ENCODE measurements at regions not wholly inside any gene's neighbourhood (a gene's known extent, or its start where the extent isn't known, plus 50 kb on each side); places are given as distances from the start of the nearest gene placed in this dataset.
"Not testable (repeated sequence)": the region's sequence is repeated elsewhere in the genome, so short reads cannot be mapped to it uniquely, and the experiment has no call there.

DNA sequence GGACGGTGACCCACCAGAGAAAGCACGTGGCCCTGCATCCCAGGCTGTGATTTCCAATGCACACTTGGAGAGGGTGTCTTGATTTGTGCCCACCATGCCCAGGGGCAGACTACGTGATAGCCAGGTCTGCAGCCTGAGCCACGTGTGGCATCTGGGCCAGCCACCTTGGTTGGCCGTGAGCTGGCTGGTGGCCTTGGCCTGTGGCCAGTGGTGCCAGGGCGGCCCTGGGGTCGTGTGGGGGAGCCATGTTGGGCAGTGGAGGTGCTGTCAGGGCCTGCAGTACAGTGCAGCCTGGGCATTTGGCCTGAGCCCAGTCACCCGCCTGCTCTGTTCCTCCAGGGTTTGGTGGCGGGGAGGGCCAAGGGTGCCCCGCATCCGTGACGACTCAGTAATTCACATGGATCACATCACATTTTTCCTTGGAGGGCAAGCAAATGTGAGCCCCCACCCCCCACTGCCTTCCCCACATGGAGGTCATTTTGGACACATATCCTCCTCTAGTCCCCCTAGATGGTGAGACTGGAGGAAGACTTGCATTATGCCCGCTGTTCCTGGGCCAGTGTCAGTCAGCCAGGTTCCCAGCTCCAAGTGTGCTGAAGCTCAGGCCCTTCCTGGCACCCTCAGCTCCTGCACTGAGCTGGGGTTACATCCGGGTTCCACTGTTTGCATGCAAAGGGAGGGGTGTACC lies 201.4 kb downstream of the UBE3A start:
- no peak for DNase-seq

GRCh38 chr15:25238126-25238525 lies 200.7 kb downstream of the UBE3A start:
- DNase-seq, result no peak

GRCh38 chr15:25238716-25239470 lies 199.9 kb downstream of the UBE3A start:
- DNase-seq, result no peak

DNA sequence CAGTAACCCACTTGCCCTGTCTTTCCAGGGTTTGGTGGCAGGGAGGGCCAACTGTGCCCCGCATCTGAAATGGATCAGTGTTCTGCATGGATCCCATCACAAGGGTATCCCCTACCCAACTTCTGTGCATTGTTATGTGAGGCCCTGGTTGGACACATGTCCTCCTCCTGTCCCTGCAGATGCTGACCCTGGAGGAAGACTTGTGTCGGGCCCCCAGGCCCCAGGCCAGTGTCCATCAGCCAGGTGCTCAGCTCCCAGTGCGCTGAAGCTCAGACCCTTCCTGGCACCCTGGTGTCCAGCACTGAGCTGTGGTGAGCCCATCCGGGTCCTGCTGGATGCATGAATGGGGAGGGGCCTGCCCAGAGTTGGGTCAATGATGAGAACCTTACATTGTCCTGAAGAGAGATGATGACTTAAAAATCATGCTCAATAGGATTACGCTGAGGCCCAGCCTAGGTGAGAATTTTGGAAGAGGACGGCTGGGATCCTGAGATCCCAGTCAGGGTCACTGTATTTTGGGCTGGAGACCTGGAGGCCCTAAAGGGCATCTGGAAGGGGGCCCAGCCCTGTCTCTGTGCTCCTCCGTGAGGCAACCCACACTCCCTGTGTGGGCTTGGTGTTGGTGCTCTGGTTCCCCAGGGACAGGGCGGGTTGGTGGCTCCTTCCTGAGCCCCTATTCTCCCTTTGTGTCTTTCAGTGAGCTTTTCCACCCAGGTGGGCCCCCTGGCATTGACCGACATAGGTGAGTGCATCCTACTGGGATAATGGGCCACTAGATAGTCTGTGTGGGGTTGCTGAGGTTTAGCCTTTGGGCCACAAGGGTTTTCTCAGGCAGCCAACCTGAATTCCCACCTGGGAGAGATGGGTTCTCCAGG lies 199.1 kb downstream of the UBE3A start:
- no peak for DNase-seq

DNA sequence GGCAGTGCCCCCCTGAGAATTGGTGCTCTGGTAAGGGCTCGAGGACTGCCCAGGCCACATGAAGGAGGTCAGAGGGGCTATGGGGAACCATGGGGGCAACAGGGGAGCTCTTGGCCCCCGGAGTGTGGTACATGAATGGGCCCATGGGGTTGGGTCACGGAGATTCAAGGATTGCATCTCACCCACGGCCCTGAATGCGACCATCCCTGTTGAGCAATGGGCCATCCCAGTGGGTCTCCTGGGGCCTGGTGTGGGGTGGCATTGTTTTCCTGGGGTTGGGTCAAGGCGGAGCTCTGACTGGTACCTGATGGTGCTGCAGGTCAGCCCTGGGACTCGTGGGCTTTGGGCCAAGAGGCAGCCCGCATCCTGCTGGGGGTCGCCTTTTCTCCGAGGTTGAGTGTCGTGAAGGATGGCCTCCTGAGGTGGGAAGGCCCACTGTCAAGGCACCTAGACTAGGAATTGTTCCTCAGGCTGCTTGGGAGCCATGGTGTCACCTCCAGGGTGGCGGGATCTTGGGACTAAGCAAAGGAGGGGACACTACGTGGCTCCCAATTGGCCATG lies 198.3 kb downstream of the UBE3A start:
- no peak for DNase-seq

DNA sequence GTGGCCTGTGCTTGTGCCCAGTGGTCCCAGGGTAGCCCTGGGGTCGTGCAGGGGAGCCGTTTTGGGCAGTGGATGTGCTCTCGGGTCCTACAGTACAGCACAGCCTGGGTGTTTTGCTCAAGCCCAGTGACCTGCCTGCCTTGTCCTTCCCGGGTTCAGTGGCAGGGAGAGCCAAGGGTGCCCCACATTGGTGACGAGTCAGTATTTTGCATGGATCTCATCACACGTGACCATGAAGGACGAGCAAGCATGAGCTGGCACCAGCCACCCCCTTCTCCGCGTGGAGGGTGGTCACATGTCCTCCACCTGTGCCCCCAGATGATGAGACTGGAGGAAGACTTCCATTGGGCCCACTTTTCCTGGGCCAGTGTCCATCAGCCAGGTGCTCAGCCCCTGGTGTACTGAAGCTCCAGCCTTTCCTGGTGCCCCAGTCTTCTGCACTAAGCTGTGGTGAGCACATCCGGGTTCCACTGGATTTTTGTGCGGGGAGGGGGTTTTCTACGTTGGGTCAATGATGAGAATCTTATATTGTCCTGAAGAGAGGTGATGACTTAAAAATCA lies 197.5 kb downstream of the UBE3A start:
- no peak for DNase-seq

GRCh38 chr15:25242166-25242879 lies 196.5 kb downstream of the UBE3A start:
- no peak for DNase-seq

- no peak for DNase-seq
These were observed 195.6 kb downstream of the UBE3A start for GRCh38 chr15:25242957-25243799.

- DNase-seq, result no peak
These were observed 195.1 kb downstream of the UBE3A start for GRCh38 chr15:25243800-25244097.

GRCh38 chr15:25244731-25245585 lies 193.9 kb downstream of the UBE3A start:
- no peak for DNase-seq

GRCh38 chr15:25245801-25246622 lies 192.8 kb downstream of the UBE3A start:
- DNase-seq, result peak; percentile 2

DNA sequence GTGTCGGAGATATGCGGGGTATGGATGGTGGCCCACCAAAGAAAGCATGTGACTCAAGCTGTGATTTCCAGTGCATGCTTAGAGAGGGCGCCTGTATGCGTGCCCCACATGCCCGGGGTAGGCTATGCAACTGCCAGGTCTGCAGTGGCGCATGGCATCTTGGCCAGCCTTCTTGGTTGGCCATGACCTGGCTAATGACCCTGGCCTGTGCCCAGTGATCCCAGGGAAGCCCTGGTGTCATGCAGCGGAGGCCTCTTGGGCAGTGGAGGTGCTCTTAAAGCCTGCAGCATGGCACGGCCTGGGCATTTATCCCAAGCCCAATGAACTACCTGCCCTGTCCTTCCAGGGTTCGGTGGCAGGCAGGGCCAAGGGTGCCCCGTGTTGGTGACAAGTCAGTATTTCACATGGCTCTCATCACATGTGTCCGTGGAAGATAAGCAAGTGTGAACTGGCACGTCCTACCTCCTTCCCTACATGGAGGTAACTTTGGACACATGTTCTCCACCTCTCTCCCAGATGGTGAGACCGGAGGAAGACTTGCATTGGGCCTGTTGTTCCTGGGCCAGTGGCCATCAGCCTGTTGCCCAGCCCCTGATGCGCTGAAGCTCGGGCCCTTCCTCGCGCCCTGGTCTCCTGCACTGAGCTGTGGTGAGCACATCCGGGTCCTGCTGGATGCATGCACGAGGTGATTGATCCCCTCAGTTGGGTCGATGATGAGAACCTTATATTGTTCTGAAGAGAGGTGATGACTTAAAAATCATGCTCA lies 192.0 kb downstream of the UBE3A start:
- peak; percentile 1 for DNase-seq

GRCh38 chr15:25247407-25248038 lies 191.3 kb downstream of the UBE3A start:
- DNase-seq, result no peak

DNA sequence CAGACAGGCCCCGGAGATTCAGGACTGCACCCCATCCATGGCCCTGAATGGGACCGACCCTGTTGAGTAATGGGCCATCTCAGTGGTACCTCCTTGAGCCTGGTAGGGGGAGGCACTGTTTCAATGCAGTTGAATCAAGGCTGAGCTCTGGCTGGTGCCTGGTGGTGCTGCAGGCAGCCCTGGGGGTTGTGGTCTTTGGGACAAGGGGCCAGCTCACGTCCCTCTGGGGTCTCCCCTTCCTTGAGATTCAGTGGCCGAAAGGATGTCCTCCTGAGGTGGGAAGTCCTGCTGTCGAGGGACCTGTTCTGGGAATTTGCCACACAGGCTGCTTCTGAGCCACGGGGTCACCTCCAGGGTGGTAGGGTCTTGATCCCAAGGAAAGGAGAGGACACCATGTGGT lies 190.7 kb downstream of the UBE3A start:
- DNase-seq, result not testable (repeated sequence)

- DNase-seq, result peak; percentile 7
These were observed 190.1 kb downstream of the UBE3A start for GRCh38 chr15:25248583-25249235.

DNA sequence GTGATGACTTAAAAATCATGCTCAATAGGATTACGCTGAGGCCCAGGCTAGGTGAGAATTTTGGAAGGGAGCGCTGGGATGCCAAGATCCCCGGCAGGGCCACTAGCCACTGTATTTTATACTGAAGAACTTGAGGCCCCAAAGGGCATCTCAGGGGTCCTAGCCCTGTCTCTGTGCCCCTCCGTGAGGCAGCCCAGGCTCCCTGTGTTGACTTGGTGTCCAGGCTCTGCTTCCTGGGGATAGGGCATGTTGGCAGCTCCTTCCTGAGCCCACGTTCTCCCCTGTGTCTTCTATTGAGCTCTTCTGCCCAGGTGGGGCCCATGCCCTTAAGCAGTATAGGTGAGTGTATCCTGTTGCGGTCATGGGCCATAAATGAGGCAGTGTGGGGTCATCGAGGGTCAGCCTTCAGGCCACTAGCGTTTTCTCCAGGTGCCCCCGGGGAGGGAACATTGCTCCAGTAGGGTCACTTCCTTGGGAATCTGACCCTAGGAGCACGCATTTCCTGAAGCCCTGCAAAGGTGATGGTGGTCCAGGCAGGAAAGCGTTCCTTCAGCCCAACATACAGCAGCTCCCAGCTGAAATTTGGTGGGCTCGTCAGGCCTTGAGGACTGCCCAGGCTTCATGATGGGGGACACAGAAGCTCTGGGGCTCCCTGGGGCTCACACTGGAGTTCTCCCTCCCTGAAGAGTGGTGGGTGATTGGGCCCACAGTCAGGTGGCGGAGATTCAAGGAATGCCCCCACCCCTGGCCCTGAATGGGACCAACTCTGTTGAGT lies 189.4 kb downstream of the UBE3A start:
- peak; percentile 4 for DNase-seq

All from 8988T (cell line).